BE2C (cell line): ENCODE measurements at regions not wholly inside any gene's neighbourhood (a gene's known extent, or its start where the extent isn't known, plus 50 kb on each side); places are given as distances from the start of the nearest gene placed in this dataset.
"Not testable (repeated sequence)": the region's sequence is repeated elsewhere in the genome, so short reads cannot be mapped to it uniquely, and the experiment has no call there.

Experiments
- DNase-seq: peaks from one replicate; pipeline ENCODE4 v3.0.0-alpha.2; 2020
- H3K27me3 ChIP-seq: fragments of 250-450 bp; sonication (Bioruptor Pico); 2 replicates; pipeline ENCODE4 v1.5.1; 2020; ENCODE audit warnings: mild to moderate bottlenecking
- H3K36me3 ChIP-seq: fragments of 250-450 bp; sonication (Bioruptor Pico); 2 replicates; pipeline ENCODE4 v1.5.1; 2020; ENCODE audit warnings: mild to moderate bottlenecking
- H3K4me1 ChIP-seq: fragments of 250-450 bp; sonication (Bioruptor Pico); 2 replicates; pipeline ENCODE4 v1.5.1; 2020
- H3K4me3 ChIP-seq: 2 replicates; pipeline ENCODE4 v1.5.1; 2011; ENCODE audit warnings: low read depth, low read length
- H3K9me3 ChIP-seq: fragments of 250-450 bp; sonication (Bioruptor Pico); 2 replicates; pipeline ENCODE4 v1.5.1; 2020
- TF ChIP-seq, protein P1 (sequence below): IDR thresholded peaks from 2 replicates; pipeline ENCODE4 v1.5.1; 2012; ENCODE audit warnings: mild to moderate bottlenecking, low read depth, low read length

DNA sequence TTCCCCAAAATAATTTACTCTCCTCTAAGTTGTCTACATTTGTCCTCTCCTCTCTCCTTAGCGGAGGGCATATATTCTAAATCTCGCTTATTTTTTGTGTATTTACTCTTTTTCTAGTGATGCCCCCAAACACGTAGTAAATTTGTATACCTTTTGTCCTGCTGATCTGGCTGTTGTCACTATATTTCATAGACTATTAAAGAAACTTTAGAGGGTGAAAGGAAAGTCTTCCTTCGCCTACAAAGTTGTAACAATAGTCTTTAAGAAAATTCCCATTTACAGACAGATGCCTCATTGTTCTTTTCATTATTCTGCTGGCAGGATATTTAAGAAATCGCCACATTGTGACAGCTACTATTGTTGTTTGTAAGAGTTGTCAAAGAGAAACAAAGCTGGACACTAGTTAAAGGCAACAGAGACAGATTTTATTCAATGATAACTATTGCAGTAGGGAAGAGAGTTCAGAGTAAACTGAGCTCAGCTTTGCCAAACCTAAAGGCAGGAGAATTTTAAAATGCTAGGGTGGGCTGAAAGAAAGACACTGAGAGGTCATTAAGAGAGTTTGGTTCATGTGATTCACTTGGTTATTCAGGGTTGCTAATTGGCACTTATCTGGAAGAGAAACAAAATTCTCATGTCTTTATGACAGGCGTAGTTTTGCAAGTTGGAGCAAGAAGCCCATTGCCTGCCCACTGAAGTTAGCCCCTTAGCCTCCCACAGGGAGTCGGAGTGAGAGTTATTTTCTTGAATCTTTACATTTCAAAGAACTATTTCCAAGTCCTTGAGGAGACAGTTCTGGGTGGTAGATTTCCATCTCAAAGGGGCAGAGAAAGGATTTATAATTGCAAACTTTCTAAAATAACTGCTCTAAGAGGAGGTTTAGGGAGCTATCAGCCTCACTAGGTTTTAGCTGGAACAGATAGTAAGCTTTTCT, 1272.5 kb upstream of the SEL1L start:
- DNase-seq, result no peak
- TF ChIP-seq, protein P1, sequence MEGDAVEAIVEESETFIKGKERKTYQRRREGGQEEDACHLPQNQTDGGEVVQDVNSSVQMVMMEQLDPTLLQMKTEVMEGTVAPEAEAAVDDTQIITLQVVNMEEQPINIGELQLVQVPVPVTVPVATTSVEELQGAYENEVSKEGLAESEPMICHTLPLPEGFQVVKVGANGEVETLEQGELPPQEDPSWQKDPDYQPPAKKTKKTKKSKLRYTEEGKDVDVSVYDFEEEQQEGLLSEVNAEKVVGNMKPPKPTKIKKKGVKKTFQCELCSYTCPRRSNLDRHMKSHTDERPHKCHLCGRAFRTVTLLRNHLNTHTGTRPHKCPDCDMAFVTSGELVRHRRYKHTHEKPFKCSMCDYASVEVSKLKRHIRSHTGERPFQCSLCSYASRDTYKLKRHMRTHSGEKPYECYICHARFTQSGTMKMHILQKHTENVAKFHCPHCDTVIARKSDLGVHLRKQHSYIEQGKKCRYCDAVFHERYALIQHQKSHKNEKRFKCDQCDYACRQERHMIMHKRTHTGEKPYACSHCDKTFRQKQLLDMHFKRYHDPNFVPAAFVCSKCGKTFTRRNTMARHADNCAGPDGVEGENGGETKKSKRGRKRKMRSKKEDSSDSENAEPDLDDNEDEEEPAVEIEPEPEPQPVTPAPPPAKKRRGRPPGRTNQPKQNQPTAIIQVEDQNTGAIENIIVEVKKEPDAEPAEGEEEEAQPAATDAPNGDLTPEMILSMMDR, result no peak
- no peaks in the 10 kb centered on the region for H3K36me3 ChIP-seq
- no peaks in the 10 kb centered on the region for H3K9me3 ChIP-seq
- no peak overlapping the region for H3K4me3 ChIP-seq
- no peaks in the 10 kb centered on the region for H3K27me3 ChIP-seq
- no peaks in the 10 kb centered on the region for H3K4me1 ChIP-seq

DNA sequence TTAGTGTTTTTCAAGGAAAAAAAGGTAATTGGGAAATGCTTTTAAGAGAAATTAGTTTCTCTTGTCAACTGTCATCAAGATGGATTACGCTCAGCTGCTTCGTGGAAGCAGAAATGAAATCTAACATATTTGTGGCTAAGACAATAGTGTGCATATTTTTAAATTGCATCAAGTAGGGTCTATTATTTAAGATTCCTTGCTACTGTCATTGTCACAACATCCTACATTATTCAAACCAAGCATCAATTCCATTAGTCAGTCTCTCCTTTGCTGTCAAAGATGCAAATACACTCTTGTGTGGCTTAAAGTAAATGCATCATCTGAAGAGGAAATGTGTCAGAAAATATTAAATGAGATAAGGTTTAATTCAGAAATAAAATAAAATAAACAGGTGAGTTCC, 1277.6 kb upstream of the SEL1L start:
- Histone ChIP-seq H3K9me3 (no peaks in the 10 kb centered on the region), H3K27me3 (no peaks in the 10 kb centered on the region), H3K36me3 (no peaks in the 10 kb centered on the region), H3K4me1 (no peaks in the 10 kb centered on the region), H3K4me3 (no peak overlapping the region)
- TF ChIP-seq, protein P1, result no peak
- no peak for DNase-seq

DNA sequence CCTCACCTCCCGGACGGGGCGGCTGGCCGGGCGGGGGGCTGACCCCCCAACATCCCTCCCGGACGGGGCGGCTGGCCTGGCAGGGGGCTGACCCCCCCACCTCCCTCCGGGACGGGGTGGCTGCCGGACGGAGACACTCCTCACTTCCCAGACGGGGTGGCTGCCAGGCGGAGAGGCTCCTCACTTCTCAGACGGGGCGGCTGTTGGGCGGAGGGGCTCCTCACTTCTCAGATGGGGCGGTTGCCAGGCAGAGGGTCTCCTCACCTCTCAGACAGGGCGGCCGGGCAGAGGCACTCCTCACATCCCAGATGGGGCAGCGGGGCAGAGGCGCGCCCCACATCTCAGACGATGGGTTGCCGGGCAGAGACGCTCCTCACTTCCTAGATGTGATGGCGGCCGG, 1280.7 kb upstream of the SEL1L start:
- H3K4me3 ChIP-seq, result not testable (repeated sequence)

DNA sequence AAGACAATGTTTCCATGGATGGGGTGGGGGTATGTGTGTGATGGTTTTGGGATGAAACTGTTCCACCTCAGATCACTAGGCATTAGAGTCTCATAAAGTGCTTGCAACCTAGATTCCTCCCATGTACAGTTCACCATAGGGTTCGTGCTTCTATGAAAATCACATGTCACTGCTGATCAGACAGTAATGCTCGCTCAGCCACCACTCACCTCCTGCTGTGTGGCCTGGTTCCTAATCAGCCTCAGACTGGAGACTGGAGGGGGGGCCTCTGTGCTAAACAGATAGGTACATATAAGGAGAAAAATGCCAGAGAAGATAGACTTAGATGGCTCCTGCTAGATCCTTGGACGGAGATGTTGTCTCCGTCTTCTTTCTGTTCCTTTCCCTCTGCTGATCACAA, 1296.9 kb upstream of the SEL1L start:
- TF ChIP-seq, protein P1, result no peak
- no peaks in the 10 kb centered on the region for H3K36me3 ChIP-seq
- H3K27me3 ChIP-seq, result no peaks in the 10 kb centered on the region
- no peaks in the 10 kb centered on the region for H3K9me3 ChIP-seq
- H3K4me3 ChIP-seq, result no peak overlapping the region
- DNase-seq, result no peak
- H3K4me1 ChIP-seq, result no peaks in the 10 kb centered on the region

More for the DNA sequence above, 1280.7 kb upstream of the SEL1L start:
- not testable (repeated sequence) for H3K27me3 ChIP-seq, H3K9me3 ChIP-seq, DNase-seq, H3K4me1 ChIP-seq, H3K36me3 ChIP-seq

DNA sequence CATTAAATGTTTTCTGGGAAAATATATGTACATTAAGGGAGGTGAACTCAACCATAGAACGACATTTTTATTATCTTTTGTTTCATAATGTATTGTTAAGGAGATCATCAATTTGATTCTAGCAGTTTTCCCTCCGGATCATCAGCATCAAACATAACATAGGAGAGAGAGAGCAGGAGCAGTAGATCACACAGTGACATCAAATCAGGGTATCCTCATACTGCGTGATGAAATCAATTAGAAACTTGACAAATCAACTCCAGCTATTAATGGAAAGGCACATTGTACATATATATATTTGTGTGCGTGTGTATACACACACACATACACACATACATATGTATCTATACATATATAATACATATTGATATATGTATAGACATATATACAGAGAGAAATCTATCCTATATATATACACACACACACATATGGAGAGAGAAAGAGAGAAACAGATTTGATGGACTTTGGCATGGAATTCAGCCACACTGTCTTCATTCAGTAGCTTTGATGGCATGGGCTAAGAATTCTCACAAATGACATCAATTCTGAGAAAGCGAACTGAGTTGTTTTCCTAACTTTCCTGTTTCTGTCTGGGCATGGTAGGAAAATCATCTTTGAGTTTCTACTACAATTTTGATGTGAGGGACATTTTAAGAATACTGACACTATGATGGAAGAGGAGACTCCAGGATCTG, 1302.8 kb upstream of the SEL1L start:
- Histone ChIP-seq H3K4me3 (no peak overlapping the region), H3K27me3 (no peaks in the 10 kb centered on the region), H3K9me3 (no peaks in the 10 kb centered on the region), H3K4me1 (no peaks in the 10 kb centered on the region; the same call in 1 of the 2 replicates), H3K36me3 (no peaks in the 10 kb centered on the region)
- TF ChIP-seq, protein P1, result no peak
- no peak for DNase-seq

DNA sequence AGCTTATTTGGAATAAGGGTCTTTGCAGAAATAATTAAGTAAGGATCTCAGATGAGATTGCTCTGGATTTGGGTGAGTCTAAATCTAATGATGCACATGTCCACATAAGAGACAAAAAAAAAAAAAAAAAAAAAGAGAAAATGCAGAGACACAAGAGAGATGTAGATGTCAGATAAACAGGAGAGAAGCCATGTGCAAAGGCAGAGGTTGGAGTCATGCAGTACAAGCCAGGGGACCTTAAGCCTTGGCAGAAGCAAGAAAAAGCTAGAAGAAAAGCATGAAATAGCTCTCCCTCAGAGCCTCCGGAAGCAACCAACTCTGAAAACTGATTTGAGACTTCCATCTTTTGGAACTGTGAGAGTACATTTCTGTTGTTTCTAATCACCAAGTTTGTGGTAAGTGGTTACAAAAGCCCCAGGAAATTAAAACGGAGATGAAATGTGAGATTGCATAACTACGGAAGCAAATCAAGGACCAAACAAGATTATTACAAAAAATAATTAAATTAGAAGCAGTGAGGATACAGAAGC, 1304.0 kb upstream of the SEL1L start:
- TF ChIP-seq, protein P1, result no peak

More for the DNA sequence above, 1304.0 kb upstream of the SEL1L start:
- Histone ChIP-seq H3K9me3 (no peaks in the 10 kb centered on the region), H3K27me3 (no peaks in the 10 kb centered on the region), H3K4me3 (peak overlapping the region; percentile 28), H3K36me3 (no peaks in the 10 kb centered on the region), H3K4me1 (no peaks in the 10 kb centered on the region; the same call in 1 of the 2 replicates)
- DNase-seq, result peak; percentile 23
